ENCODE measurements at regions not wholly inside any gene's neighbourhood (a gene's known extent, or its start where the extent isn't known, plus 50 kb on each side); places are given as distances from the start of the nearest gene placed in this dataset.

GRCh38 chr18:5673616-5674015 lies 129.8 kb upstream of the EPB41L3 start:
- intact Hi-C loops (cut with micrococcal nuclease; ENCODE audit: unreplicated experiment) = no loop called here
- Histone ChIP-seq H3K9me3 (ENCODE audit: low read depth, low read length, poor library complexity, severe bottlenecking) (no peaks in the 10 kb centered on the region), H3K4me1 (ENCODE audit: insufficient read depth, low read length, poor library complexity, severe bottlenecking) (no peaks in the 10 kb centered on the region), H3K27ac (ENCODE audit: low read depth, low read length, poor library complexity, severe bottlenecking) (no peak overlapping the region), H3K36me3 (ENCODE audit: insufficient read depth, low read length, poor library complexity, severe bottlenecking) (no peaks in the 10 kb centered on the region), H3K27me3 (replicated peaks; ENCODE audit: insufficient read depth, low read depth, low read length, poor library complexity) (no peaks in the 10 kb centered on the region), H3K4me3 (ENCODE audit: low read depth, low read length, poor library complexity, severe bottlenecking) (no peak overlapping the region)
- ChIA-PET POLR2A (ENCODE audit: low non-redundant PET) (no interaction called here), CTCF (no interaction called here)
- no peak for DNase-seq (ENCODE audit: low spot score)
- BruUV-seq (replicated peaks) = no TSS peak
- TF ChIP-seq EZH2 (IDR thresholded peaks at IDR 0.05; ENCODE audit: borderline replicate concordance, low read depth, low read length, poor library complexity, severe bottlenecking) (no peak), CTCF (conservative IDR thresholded peaks at IDR 0.05; ENCODE audit: low read depth, low read length) (no peak)

GRCh38 chr18:5669585-5669984 lies 125.8 kb upstream of the EPB41L3 start:
- no peaks in the 10 kb centered on the region for H3K27me3 ChIP-seq (replicated peaks; ENCODE audit: insufficient read depth, low read depth, low read length, poor library complexity)
- no peak overlapping the region for H3K27ac ChIP-seq (ENCODE audit: low read depth, low read length, poor library complexity, severe bottlenecking)
- CTCF ChIA-PET = no interaction called here
- H3K9me3 ChIP-seq (ENCODE audit: low read depth, low read length, poor library complexity, severe bottlenecking) = no peaks in the 10 kb centered on the region
- intact Hi-C loops (cut with micrococcal nuclease; ENCODE audit: unreplicated experiment) = no loop called here
- no peak overlapping the region for H3K4me3 ChIP-seq (ENCODE audit: low read depth, low read length, poor library complexity, severe bottlenecking)
- no peaks in the 10 kb centered on the region for H3K4me1 ChIP-seq (ENCODE audit: insufficient read depth, low read length, poor library complexity, severe bottlenecking)
- no peaks in the 10 kb centered on the region for H3K36me3 ChIP-seq (ENCODE audit: insufficient read depth, low read length, poor library complexity, severe bottlenecking)
- DNase-seq (ENCODE audit: low spot score) = no peak
- TF ChIP-seq EZH2 (IDR thresholded peaks at IDR 0.05; ENCODE audit: borderline replicate concordance, low read depth, low read length, poor library complexity, severe bottlenecking) = no peak
- TF ChIP-seq CTCF (conservative IDR thresholded peaks at IDR 0.05; ENCODE audit: low read depth, low read length) = no peak
- POLR2A ChIA-PET (ENCODE audit: low non-redundant PET) = no interaction called here
- BruUV-seq (replicated peaks) = no TSS peak

GRCh38 chr18:5668087-5668715 lies 124.4 kb upstream of the EPB41L3 start:
- ChIA-PET POLR2A (ENCODE audit: low non-redundant PET) (no interaction called here), CTCF (no interaction called here)

More at GRCh38 chr18:5668087-5668715, 124.4 kb upstream of the EPB41L3 start:
- Histone ChIP-seq H3K4me1 (ENCODE audit: insufficient read depth, low read length, poor library complexity, severe bottlenecking) (no peaks in the 10 kb centered on the region), H3K27ac (ENCODE audit: low read depth, low read length, poor library complexity, severe bottlenecking) (no peak overlapping the region), H3K4me3 (ENCODE audit: low read depth, low read length, poor library complexity, severe bottlenecking) (no peak overlapping the region), H3K9me3 (ENCODE audit: low read depth, low read length, poor library complexity, severe bottlenecking) (no peaks in the 10 kb centered on the region), H3K27me3 (replicated peaks; ENCODE audit: insufficient read depth, low read depth, low read length, poor library complexity) (no peaks in the 10 kb centered on the region), H3K36me3 (ENCODE audit: insufficient read depth, low read length, poor library complexity, severe bottlenecking) (no peaks in the 10 kb centered on the region)
- intact Hi-C loops (cut with micrococcal nuclease; ENCODE audit: unreplicated experiment) = no loop called here
- no peak for TF ChIP-seq CTCF (conservative IDR thresholded peaks at IDR 0.05; ENCODE audit: low read depth, low read length)
- TF ChIP-seq EZH2 (IDR thresholded peaks at IDR 0.05; ENCODE audit: borderline replicate concordance, low read depth, low read length, poor library complexity, severe bottlenecking) = no peak
- BruUV-seq (replicated peaks) = no TSS peak
- DNase-seq (ENCODE audit: low spot score) = no peak
